NCI-H1436 (cell line): ENCODE measurements at regions not wholly inside any gene's neighbourhood (a gene's known extent, or its start where the extent isn't known, plus 50 kb on each side); places are given as distances from the start of the nearest gene placed in this dataset.
"Not testable (repeated sequence)": the region's sequence is repeated elsewhere in the genome, so short reads cannot be mapped to it uniquely, and the experiment has no call there.

Experiments
- DNase-seq: peaks from one replicate; lab custom pipeline; 2025; lab: John Stamatoyannopoulos, UW

GRCh38 chr10:123270221-123270620, 116.0 kb downstream of the BUB3 start:
- no peak for DNase-seq

- DNase-seq: no peak
Observed at GRCh38 chr10:123270806-123271205, 116.6 kb downstream of the BUB3 start.

- DNase-seq: peak; percentile 10
Observed at GRCh38 chr10:123272171-123272570, 118.0 kb downstream of the BUB3 start.

GRCh38 chr10:123274306-123275135, 120.3 kb downstream of the BUB3 start:
- peak; percentile 98 for DNase-seq

- DNase-seq: no peak
Observed at GRCh38 chr10:123275136-123275564, 120.9 kb downstream of the BUB3 start.

- no peak for DNase-seq
Observed at GRCh38 chr10:123278445-123278844, 124.2 kb downstream of the BUB3 start.

GRCh38 chr10:123283371-123283770, 129.2 kb downstream of the BUB3 start:
- DNase-seq: not testable (repeated sequence)

GRCh38 chr10:123284022-123284421, 129.8 kb downstream of the BUB3 start:
- DNase-seq: peak; percentile 42

GRCh38 chr10:123287594-123288247, 133.5 kb downstream of the BUB3 start:
- DNase-seq: no peak

GRCh38 chr10:123289432-123289831, 135.2 kb downstream of the BUB3 start:
- no peak for DNase-seq

GRCh38 chr10:123294109-123294508, 139.9 kb downstream of the BUB3 start:
- no peak for DNase-seq

GRCh38 chr10:123294886-123295285, 140.7 kb downstream of the BUB3 start:
- no peak for DNase-seq

GRCh38 chr10:123295644-123296043, 141.4 kb downstream of the BUB3 start:
- DNase-seq: no peak

- DNase-seq: no peak
Observed at GRCh38 chr10:123297175-123297574, 143.0 kb downstream of the BUB3 start.

GRCh38 chr10:123298583-123298982, 144.4 kb downstream of the BUB3 start:
- DNase-seq: no peak

GRCh38 chr10:123299598-123299997, 145.4 kb downstream of the BUB3 start:
- DNase-seq: no peak

GRCh38 chr10:123301077-123301857, 147.1 kb downstream of the BUB3 start:
- DNase-seq: no peak

GRCh38 chr10:123303581-123304337, 149.6 kb downstream of the BUB3 start:
- DNase-seq: no peak

GRCh38 chr10:123305671-123306070, 151.5 kb downstream of the BUB3 start:
- no peak for DNase-seq

GRCh38 chr10:123306290-123306689, 152.1 kb downstream of the BUB3 start:
- no peak for DNase-seq

GRCh38 chr10:123309731-123310130, 155.5 kb downstream of the BUB3 start:
- no peak for DNase-seq

- DNase-seq: no peak
Observed at GRCh38 chr10:123316776-123317175, 162.6 kb downstream of the BUB3 start.
